Activated CD8-positive, alpha-beta memory T cell treated with anti-CD3 and anti-CD28 coated beads for 24 hours (primary cell): ENCODE measurements at regions not wholly inside any gene's neighbourhood (a gene's known extent, or its start where the extent isn't known, plus 50 kb on each side); places are given as distances from the start of the nearest gene placed in this dataset.
"Not testable (repeated sequence)": the region's sequence is repeated elsewhere in the genome, so short reads cannot be mapped to it uniquely, and the experiment has no call there.

ENCODE experiments used
- DNase-seq: peaks from one replicate; pipeline ENCODE4 v3.0.0-alpha.2; 2020

DNA sequence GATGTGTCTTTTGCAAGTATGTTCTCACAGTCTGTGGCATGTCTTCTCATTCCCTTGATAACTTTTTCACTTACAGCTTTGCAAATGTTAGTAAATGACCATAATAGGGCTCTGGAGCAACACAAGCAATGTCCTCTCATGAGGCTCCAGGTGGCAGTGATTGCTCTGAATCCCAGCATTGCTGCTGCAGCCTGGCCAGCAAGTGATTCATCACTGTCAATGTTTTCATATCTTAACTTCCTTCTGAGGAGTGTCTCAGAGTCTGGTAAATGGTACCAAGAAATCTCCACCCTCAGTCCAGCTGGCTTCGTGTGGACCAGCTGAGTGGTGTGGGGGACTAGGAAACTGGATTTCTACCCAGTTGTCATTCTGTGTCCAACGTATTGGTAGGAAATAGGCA is 139.6 kb downstream of the MYLK4 start:
- DNase-seq = no peak

DNA sequence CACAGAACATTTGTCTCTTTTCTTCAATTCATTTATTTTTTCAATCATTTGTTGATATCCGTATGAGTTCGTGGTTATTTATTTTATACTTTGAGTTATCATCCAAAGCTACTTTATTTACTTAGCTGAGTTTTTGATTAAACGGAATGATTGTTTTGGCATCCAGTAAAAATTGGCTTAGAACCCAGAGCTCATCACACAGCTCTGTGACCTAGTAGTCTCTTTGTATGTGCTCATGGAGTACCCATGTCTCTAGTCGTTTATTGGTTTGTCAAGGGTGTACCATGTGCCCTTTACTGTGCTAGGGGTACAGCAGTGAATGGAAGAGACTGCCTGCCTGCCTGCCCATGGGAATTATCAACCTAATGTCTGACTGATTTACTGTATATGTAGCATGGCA is 142.2 kb downstream of the MYLK4 start:
- DNase-seq = no peak

DNA sequence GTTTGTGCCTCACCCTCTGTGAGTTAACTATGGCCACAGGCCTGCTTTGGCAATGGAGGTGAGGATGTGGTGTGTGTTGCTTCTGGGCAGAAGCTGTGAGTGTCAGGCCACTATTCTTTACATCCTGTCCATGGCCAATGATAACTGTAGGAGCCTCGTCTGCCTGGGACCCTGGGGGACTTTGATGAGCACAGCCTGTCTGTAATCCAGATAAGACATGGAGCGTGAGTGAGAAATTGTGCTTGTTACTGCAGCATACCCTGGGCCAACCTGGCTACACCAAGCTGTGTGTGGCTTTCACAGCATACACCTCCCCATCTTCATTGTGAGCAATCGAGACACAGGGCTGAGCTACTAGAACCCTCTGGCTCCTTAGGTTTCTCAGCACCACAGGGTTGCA is 150.4 kb downstream of the MYLK4 start:
- no peak for DNase-seq

DNA sequence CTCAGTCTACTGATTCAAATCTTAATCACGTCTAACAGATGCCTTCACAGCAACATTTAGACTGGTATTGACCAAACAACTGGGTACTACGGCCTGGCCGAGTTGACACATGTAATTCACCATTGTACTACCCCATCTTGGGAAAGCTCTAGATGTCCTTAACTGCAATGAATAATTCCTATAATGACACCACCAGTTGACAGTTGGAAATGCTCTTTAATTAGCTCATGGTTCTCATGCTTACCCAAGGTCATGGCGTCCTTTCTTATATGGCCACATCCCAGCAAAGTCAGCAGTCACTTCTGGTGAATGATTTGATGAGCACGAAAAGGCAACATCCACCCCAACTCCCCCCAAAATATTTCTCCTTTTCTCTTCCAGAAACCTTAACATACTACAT is 150.9 kb downstream of the MYLK4 start:
- DNase-seq = no peak

DNA sequence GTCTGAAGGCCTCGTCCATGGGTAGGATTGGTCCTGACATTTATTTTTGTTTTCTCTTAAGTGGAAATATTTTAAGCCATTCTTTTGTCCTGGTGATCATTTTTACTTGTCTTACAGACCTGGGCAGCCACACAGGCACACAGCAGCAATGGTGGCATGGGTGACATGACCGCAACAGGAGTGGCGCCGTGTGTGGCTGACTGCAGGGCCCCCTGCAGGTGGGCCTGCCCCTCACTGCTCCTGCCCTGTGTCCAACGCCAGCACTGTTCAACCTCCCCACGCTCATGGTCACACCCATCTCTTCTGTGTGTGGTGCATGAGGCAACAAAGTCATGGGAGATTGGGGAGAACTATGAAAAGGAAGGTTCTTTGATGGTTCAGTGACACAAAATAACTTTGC is 151.9 kb downstream of the MYLK4 start:
- DNase-seq = no peak

DNA sequence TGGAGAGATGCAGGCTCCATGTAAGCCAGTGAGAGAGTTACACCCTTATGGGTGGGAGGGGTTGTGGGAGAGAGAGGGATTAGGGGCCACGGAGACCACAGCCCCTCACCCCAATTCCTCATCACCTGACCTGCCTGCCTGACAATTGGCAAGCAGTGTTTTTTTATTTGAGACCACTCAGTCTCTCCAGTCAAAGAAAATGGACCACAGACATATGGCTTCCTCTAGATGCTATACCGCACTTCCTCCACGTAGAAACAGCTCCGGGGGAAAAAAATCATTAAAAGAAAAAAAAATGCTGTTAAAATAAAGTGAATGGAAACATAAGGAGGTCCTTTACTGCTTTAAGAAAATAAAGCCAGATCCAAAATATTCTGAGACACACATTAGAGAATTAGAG is 152.7 kb downstream of the MYLK4 start:
- no peak for DNase-seq

DNA sequence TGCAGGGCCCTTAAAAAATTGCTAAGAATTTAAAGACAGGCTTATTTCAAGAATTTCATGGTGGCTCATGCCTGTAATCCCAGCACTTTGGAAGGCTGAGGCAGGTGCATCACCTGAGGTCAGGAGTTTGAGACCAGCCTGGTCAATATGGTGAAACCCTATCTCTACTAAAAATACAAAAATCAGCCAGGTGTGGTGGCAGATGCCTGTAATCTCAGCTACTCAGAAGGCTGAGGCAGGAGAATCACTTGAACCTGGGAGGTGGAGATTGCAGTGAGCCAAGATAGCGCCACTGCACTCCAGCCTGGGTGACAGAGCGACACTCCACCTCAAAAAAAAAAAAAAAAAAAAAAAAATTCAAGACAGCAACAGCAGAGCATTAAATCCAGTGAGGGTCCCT is 153.3 kb downstream of the MYLK4 start:
- DNase-seq = not testable (repeated sequence)

DNA sequence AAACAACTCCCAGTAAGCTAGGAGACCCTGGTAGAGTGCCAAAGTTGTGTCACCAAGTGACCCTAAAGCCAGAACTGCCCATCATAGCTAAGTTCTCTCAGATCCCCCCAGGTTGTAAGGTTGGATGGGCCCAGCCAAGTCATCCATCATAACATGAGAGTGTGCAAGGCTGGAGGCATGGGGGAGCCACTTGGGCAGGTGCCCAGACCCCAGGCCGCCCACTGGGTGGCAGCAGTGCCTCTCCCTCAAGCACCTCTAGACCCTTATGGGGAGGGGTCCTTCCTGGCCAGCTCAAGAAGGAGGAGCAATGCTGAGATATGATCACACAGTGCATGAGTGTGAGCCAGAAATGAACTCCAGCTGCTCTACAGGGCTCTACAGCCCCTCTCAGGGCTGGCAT is 154.5 kb downstream of the MYLK4 start:
- no peak for DNase-seq

DNA sequence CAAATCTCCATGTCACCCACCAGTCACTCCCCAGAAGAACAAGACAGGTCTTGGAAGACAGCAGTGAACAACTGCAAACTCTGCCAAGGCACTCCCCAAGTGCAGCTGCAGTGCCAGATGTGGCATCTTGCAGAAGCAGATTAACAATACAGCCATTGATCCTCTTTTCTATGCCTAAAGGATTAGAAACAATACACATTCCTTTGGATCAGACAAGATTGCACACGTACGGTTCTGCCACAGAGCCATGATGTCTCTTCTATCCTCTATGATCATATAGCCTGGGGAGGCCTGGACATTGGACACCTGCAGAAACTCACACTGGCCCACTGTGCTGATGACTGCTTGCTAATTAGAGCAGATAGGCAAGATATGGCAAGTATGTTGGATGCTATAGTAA is 155.9 kb downstream of the MYLK4 start:
- DNase-seq = no peak

DNA sequence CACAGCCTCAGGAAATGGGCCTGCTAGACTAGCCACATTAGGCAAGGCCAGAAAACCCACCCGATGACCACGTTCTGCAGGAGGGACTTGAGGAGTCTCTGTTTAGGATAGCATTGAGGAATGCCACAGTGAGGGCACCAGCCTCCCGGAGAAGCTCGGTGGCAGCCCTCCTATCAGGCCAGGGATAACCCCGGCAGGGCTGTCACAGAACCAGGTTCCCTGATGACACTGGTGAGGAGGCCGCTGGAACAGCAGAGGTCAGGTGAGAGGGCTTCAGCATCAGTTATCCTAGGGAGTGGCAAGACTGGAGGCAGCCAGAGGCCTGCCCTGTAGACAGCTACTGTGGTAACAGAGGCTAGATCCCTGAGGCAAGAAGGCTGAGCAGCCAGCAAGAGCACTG is 157.6 kb downstream of the MYLK4 start:
- no peak for DNase-seq

DNA sequence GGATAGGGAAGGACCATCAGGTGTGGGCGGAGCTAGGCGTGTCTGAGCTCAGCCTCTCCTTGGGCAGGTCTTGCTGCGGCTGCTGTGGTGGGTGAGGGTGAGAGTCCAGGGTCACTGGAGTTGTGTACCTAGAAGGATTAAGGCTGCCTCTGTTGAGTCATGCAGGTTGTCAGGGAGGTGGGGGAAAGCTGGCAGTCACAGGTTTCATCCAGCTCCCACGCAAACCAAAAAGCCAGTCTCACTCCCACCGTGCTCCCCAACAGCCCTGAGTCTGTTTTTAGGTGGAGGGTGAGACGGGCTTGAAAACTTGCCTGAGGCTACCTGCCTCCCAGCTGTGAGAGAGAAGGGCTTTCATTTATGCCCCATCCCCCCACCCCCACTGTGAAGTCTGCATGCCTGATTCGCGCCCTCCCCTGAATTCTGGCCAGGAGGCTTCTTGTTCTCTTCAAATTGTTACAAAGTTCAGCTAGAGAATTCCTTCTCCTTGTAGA is 161.5 kb downstream of the MYLK4 start:
- DNase-seq = no peak

DNA sequence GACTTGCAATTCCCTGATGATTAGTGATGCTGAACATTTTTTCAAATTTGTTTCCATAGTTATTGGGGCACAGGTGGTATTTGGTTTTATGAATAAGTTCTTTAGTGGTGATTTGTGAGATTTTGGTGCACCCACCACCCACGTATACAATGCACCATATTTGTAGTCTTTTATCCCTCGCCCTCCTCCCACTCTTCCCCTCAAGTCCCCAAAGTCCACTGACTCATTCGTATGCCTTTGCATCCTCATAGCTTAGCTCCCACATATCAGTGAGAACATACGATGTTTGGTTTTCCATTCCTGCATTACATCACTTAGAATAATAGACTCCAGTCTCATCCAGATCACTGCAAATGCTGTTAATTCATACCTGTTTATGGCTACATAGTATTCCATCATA is 167.3 kb downstream of the MYLK4 start:
- no peak for DNase-seq

DNA sequence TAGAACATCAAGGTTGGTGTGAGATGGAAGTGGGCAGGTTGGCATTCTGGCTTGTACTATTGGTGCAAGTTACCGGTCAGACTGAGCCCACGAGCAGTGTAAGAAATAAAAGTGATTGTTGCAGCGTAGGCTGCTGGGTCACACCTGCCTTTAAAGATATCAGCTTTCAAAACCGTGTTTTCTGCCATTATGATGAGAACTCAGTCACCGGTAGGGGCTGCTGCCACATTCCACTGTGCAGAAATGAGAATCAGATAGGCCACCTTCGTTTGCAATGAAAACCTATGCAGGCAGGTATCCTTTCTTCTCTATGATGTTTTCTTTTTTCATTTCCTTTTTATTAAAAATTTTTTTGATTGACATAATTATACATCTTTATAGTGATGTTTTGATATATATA is 168.5 kb downstream of the MYLK4 start:
- no peak for DNase-seq

DNA sequence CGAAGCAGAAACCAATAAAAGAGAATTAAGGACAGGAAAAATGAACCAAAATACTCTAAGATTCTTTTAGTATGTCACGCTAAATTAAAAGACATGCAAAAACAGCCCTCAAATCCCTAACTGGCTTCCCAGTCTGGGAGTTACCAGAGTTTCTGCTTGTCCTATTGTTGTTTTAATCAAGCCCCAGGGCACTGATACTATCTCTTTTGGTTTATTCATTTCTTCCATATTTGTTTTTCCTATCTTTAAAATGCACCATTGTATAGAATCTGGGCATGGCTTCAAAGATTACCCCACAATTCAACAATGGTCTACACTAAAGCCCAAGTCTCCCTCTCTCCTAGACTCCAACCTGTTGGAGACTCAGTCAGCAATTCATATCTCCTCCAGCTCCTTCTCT is 169.1 kb downstream of the MYLK4 start:
- no peak for DNase-seq

DNA sequence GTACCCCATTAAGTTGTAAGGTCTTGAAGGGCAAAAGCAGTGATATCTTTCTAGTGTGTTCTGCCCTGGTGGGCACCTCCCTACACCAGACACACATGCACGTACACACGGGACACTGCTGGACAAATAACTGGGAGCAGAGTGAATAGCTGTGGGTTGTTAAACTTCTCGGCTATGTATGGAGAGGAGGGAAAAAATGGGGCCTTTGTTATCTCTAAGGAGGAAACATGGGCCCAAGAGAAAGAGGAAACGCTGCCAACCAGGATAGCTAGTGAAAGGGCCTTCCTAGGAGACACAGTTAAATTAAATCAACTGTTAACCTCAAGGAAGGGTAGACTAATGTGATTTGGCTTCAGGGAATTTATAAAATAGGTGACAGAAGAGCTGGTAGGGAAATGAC is 169.7 kb downstream of the MYLK4 start:
- DNase-seq = no peak

DNA sequence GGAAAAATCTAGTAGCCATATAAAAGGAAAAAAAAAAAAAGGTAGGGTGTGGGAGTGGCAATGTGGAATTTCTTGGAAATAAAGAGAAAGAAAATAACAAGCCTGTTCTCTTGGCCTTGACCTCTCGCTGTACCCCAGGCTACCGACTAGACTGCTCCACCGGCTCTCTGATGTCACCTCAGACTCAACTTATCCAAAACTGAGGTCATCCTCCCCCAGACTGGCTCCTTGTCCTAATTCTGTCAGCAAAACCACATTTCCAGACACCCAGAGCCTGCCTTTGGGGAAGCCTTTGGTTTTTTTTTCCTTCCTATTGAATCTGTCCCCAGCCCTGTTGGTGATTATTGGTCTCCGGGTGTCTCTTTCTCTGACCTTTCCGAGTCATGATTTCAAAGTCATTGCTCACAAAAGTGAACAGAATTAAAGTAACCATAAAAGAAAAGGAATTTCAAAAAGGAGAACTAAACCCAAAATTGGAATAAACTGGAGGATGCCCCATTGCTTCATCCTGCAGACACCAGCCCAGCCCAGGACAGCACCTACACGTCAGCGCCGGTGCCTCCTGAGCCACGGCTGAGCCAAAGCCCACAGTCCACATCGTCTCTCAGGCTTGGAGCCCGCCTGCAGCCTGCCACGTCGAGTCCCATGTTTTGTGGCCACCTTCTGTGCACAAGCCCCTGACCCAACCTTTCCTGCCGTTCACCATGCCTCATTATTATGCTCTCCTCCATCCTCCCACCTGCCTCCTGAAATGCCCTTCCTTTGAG is 170.7 kb downstream of the MYLK4 start:
- no peak for DNase-seq

DNA sequence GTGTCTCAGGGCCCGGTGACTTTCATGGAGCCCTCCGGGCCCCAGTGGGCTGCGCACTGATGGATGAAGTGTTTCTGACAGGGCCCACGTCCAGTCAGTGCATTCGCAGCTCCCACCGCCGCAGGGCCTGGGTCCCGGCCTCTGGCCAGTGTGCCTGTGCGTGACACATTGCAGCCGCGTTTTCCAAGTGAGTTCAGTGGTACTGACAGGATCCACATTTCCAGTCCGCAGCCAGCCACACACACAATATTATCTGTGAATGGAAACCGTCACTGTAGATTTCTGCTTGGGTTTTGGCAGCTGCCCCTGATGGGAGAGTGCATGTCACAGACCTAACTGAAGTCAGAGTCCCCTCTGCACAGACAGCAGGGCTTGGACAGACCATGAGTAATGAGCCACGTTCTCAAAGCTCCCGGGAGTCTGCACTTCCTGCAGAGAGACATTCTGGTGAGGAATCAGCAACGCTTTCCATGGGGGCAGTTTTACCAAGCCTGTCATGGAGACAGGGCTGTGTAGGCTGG is 171.4 kb downstream of the MYLK4 start:
- no peak for DNase-seq

DNA sequence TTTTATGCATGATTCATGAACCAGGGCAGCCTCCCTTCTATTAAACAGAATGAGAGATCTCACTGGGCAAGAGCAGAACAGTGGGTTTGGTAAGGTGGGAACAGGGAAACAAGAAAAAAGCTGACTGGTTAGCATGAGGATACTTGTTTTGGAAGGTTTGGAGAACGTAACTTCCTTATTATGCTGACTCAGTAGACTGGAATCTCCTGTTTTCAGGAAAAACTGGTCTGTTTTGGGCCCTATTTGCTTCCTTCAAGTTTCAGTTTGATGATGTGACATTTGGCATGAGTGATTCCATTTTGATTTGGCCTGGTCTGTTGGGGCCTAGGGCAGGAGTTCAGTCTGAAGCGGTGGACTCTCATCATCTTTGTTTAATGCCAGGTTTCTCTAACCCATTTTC is 172.0 kb downstream of the MYLK4 start:
- no peak for DNase-seq

DNA sequence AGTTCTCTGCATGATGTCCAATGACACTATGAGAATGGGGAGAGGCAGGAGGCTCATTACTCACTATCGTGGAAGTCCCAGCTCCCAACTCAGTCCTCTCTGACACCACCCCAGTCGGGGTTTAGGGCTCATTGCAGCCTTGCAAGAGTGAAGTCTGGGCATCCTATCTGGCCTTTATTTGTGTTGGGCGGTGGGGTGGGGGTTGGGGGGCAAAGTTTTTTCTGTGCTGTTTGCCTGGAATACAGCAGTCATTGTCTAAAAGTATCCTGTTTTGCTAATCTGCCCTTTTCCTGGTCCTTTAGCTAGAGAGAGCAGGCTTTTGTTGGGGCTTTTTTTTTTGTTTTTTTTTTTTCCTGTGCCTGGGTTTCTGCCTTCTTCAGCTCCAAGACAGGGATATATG is 174.2 kb downstream of the MYLK4 start:
- no peak for DNase-seq

DNA sequence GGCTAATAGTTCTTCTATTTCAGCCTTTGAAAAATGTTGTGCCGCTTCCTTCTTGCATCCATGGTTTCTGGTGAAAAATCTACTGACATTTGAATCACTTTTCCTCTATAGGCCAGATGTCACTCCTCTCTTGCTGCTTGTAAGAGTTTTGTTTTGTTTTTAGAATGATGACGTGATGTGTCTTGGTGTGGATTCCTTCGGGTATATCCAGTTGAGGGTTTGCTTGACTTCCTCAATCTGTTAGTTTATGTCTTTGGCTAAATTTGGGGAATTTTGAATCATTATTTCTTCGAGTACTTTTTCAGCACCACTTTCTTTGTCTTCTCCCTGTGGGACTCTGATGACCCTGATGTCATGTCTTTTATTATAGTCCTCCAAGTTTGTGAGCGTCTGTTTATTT is 175.5 kb downstream of the MYLK4 start:
- no peak for DNase-seq

DNA sequence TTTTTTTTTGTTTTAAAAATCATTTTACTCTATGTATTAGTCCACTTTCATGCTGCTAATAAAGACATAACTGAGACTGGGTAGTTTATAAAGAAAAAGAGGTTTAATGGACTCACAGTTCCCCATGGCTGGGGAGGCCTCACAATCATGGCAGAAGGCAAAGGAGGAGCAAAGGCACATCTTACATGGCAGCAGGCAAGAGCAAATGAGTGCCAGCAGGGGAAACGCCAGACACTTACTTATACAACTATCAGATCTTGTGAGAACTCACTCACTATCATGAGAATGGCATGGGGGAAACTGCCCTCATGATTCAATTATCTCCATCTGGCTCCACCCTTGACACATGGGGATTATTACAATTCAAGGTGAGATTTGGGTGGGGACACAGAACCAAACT is 181.3 kb downstream of the MYLK4 start:
- not testable (repeated sequence) for DNase-seq

DNA sequence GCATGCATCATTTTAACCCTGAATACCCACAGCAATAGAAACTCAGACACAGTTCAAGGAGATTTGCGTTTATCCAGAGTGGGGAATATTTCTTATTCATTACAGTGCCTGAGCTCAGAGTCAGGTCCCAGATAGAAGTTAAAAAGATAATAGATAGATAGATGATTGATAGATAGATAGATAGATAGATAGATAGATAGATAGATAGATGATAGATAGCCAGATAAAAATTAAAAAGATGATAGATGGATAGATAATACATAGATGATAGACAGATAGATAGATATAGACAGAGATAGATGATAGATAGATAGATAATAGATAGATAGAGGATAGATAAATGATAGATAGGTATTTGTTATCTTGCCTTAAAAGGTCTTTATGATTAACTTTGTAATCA is 184.7 kb downstream of the MYLK4 start:
- no peak for DNase-seq

DNA sequence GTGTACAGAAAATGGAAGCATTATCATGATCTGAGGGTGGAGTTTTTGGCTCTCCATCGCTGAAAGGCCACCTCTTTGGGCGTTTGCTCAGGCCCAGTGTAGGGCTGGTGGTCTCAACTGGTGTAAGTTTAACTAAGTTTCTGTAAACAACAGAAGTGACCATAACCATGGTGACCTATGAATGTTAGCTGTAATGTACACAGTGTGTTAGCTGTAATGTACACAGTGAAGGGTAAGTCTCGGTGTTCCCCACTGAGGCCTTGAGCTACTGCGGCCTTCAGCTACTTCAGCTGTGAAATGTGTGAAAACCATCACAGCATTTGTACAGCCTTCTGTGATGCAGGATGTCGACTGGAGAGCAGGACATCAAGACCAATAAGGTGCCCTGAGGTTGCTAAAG is 185.2 kb downstream of the MYLK4 start:
- DNase-seq = no peak

DNA sequence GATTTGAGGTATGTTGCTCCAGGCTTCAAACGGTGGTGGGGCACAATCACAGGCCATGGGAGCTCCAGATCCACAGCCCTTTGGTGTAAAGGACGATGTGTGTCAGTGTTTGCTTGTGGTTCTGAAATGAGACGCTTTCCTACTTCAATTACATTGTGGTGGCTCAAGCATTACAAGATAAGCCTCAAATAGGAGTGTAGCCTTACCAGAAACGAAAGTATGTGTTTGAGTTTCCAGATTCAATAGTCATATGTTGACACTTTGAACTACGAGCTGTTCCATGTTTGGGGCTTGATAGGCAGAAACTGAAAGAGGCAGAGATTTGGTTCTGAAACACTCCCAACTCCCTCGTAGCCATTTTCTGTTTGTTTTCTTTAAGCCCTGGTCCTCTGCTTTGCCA is 187.1 kb downstream of the MYLK4 start:
- DNase-seq = no peak
